Adipocyte (in vitro differentiated cells): ENCODE measurements at regions not wholly inside any gene's neighbourhood (a gene's known extent, or its start where the extent isn't known, plus 50 kb on each side); places are given as distances from the start of the nearest gene placed in this dataset.

Experiments
- DNase-seq: peaks from one replicate; pipeline ENCODE4 v3.0.0-alpha.2; 2015; ENCODE audit warnings: low read depth
- H3K27me3 ChIP-seq: replicated peaks from 2 replicates; pipeline ENCODE4 v1.7.0; 2013; ENCODE audit warnings: mild to moderate bottlenecking, low read length, moderate library complexity; ENCODE audit not compliant: control insufficient read depth, insufficient read depth
- H3K36me3 ChIP-seq: 2 replicates; pipeline ENCODE4 v1.7.0; 2013; ENCODE audit warnings: low read length, mild to moderate bottlenecking, moderate library complexity; ENCODE audit not compliant: control insufficient read depth, insufficient read depth, severe bottlenecking
- H3K4me1 ChIP-seq: 2 replicates; pipeline ENCODE4 v1.7.0; 2013; ENCODE audit warnings: mild to moderate bottlenecking, low read length, moderate library complexity; ENCODE audit not compliant: control insufficient read depth, insufficient read depth
- H3K4me3 ChIP-seq: 2 replicates; pipeline ENCODE4 v1.7.0; 2013; ENCODE audit warnings: mild to moderate bottlenecking, low read length, moderate library complexity
- H3K9ac ChIP-seq: 2 replicates; pipeline ENCODE4 v1.7.0; 2013; ENCODE audit warnings: mild to moderate bottlenecking, low read length, moderate library complexity
- H3K9me3 ChIP-seq: 2 replicates; pipeline ENCODE4 v1.7.0; 2013; ENCODE audit warnings: mild to moderate bottlenecking, low read length, moderate library complexity; ENCODE audit not compliant: control insufficient read depth

- H3K9me3 ChIP-seq = no peaks in the 10 kb centered on the region
- H3K4me3 ChIP-seq = no peak overlapping the region
- H3K36me3 ChIP-seq = no peaks in the 10 kb centered on the region
- H3K4me1 ChIP-seq = no peaks in the 10 kb centered on the region
- no peak overlapping the region for H3K9ac ChIP-seq
- DNase-seq = no peak
- H3K27me3 ChIP-seq = peaks cover 4% of the 10 kb centered on the region
Observed at GRCh38 chr3:182703233-182703632, 90.1 kb upstream of the ATP11B start.

GRCh38 chr3:182704926-182705325 lies 88.4 kb upstream of the ATP11B start:
- DNase-seq = no peak
- no peaks in the 10 kb centered on the region for H3K36me3 ChIP-seq
- no peaks in the 10 kb centered on the region for H3K9me3 ChIP-seq
- H3K4me1 ChIP-seq = no peaks in the 10 kb centered on the region
- no peaks in the 10 kb centered on the region for H3K27me3 ChIP-seq
- no peak overlapping the region for H3K4me3 ChIP-seq
- H3K9ac ChIP-seq = no peak overlapping the region

- DNase-seq = no peak
- Histone ChIP-seq H3K9ac (no peak overlapping the region), H3K27me3 (no peaks in the 10 kb centered on the region), H3K4me3 (no peak overlapping the region), H3K4me1 (peaks cover 9% of the 10 kb centered on the region), H3K9me3 (no peaks in the 10 kb centered on the region), H3K36me3 (no peaks in the 10 kb centered on the region)
Observed at GRCh38 chr3:182708810-182709209, 84.5 kb upstream of the ATP11B start.

DNA sequence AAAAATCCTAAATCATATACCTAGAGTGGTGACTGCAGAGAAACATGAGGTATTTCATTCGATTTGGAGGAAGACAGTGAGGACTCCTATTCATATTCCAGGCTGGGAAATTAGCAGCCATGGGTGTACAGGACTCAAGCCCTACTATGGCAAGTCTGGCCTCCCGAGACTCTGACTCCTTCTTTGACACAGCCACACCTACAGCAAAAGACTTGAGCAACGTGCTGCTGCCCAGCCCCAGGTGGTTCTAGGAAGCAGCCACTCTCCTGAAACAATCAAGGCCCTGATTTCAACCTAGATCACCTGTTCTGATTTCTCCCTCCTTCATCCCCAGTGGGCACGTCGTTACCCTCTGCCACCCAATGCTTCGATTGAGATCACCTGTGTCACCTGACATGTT lies 84.0 kb upstream of the ATP11B start:
- H3K4me1 ChIP-seq = peaks cover 9% of the 10 kb centered on the region
- H3K9me3 ChIP-seq = no peaks in the 10 kb centered on the region
- H3K27me3 ChIP-seq = no peaks in the 10 kb centered on the region
- no peaks in the 10 kb centered on the region for H3K36me3 ChIP-seq
- no peak for DNase-seq
- H3K9ac ChIP-seq = no peak overlapping the region
- no peak overlapping the region for H3K4me3 ChIP-seq

DNA sequence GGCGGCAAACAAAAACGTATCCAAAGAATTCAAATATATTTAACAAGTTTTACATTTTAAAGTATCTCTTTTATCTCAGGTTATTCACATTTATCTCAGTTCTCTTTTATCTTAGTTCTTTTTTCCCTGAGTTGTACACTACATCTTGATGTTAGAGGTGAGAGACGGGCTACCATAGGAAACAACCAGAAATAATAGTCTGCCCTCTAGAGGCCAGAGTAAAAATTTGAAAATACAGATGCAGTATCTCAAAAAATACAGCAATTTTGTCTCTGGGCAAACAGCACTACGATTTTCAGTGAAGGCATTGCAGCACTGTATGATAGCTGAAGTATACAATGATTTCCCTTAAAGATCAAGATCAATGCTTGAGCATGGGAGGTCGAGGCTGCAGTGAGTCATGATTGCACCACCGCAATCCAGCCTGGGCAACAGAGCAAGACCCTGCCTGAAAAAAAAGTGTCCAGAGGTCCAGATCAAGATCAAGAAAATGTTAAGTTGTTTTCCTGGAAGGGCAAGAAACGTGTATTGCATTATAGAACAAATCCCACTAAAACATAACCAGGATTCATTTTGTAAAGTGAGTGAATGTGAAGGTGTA lies 82.6 kb upstream of the ATP11B start:
- peak; percentile 68 for DNase-seq
- no peaks in the 10 kb centered on the region for H3K27me3 ChIP-seq
- peaks cover 9% of the 10 kb centered on the region for H3K4me1 ChIP-seq
- H3K9ac ChIP-seq = no peak overlapping the region
- H3K9me3 ChIP-seq = no peaks in the 10 kb centered on the region
- no peak overlapping the region for H3K4me3 ChIP-seq
- no peaks in the 10 kb centered on the region for H3K36me3 ChIP-seq

- H3K4me3 ChIP-seq = no peak overlapping the region
- H3K36me3 ChIP-seq = no peaks in the 10 kb centered on the region
- no peak for DNase-seq
- H3K27me3 ChIP-seq = no peaks in the 10 kb centered on the region
- peaks cover 9% of the 10 kb centered on the region for H3K4me1 ChIP-seq
- H3K9me3 ChIP-seq = no peaks in the 10 kb centered on the region
- H3K9ac ChIP-seq = no peak overlapping the region
Observed at GRCh38 chr3:182711261-182711683, 82.0 kb upstream of the ATP11B start.

DNA sequence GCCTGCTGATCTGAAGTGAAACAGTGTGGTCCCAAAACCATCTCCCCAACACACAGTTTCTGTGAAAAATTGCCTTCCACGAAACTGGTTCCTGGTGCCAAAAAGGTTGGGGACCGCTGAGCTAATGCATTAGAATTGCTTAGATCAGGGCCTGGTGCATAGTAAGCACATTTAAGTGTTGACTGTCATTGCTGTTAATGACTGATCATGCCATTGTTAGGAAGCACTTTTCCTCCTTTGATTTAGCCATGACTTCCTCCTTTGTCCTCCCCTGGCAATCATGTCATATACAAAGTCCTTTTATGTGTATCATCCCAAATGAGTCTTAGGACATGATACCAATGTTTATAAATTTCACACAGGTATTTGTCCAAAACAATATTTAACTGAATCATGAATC lies 81.5 kb upstream of the ATP11B start:
- DNase-seq = no peak
- Histone ChIP-seq H3K9me3 (no peaks in the 10 kb centered on the region), H3K36me3 (no peaks in the 10 kb centered on the region), H3K27me3 (no peaks in the 10 kb centered on the region), H3K4me3 (no peak overlapping the region), H3K9ac (no peak overlapping the region), H3K4me1 (peaks cover 9% of the 10 kb centered on the region)

DNA sequence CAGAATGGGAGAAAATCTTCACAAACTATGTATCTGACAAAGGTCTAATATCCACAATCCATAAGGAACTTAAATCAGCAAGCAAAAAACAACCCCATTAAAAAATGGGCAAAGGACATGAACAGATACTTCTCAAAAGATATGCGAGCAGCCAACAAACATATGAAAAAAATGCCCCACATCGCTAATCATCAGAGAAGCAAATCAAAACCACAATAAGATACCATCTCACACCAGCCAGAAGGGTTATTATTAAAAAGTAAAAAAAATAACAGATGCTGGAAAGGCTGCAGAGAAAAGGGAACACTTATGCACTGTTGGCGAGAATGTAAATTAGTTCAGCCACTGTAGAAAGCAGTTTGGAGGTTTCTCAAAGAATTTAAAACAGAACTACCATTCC lies 80.2 kb upstream of the ATP11B start:
- DNase-seq = no peak
- no peak overlapping the region for H3K4me3 ChIP-seq
- no peak overlapping the region for H3K9ac ChIP-seq
- peaks cover 9% of the 10 kb centered on the region for H3K4me1 ChIP-seq
- H3K36me3 ChIP-seq = no peaks in the 10 kb centered on the region
- no peaks in the 10 kb centered on the region for H3K27me3 ChIP-seq
- H3K9me3 ChIP-seq = no peaks in the 10 kb centered on the region

GRCh38 chr3:182713743-182714517 lies 79.4 kb upstream of the ATP11B start:
- H3K36me3 ChIP-seq = no peaks in the 10 kb centered on the region
- peaks cover 9% of the 10 kb centered on the region for H3K4me1 ChIP-seq
- no peaks in the 10 kb centered on the region for H3K9me3 ChIP-seq
- H3K27me3 ChIP-seq = no peaks in the 10 kb centered on the region
- H3K9ac ChIP-seq = no peak overlapping the region
- DNase-seq = peak; percentile 88
- H3K4me3 ChIP-seq = no peak overlapping the region

- no peaks in the 10 kb centered on the region for H3K36me3 ChIP-seq
- DNase-seq = no peak
- no peak overlapping the region for H3K4me3 ChIP-seq
- no peaks in the 10 kb centered on the region for H3K27me3 ChIP-seq
- H3K9me3 ChIP-seq = no peaks in the 10 kb centered on the region
- peaks cover 9% of the 10 kb centered on the region for H3K4me1 ChIP-seq
- no peak overlapping the region for H3K9ac ChIP-seq
Observed at GRCh38 chr3:182715006-182715405, 78.3 kb upstream of the ATP11B start.

DNA sequence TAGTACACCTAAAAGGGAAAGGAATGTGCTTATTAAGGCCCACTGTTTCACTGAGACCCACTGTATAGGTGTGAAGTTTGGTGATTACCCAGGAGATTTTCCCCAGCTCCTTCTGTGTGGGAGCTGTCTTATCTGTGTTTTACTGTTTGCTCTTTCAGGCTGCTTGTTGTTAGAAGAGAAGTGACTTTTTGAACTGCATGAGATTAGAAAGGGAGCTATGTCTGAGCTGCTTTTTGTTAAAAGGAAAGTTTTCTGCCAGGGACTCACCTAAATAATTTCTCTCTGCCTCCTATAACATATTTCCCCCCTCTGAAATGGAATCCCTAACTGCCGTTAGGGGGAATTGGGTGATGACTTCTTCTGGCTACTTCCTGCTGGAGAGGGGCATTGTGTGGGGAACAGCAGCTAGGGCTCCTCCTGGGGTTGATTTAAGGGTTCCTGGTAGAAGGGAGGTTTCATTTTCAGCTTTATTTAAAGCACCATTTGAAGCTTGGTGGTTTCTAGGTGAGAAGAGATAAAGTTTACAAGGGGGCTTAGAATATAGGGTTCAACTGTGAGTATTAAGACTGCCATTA lies 77.1 kb upstream of the ATP11B start:
- no peaks in the 10 kb centered on the region for H3K9me3 ChIP-seq
- no peaks in the 10 kb centered on the region for H3K36me3 ChIP-seq
- H3K4me3 ChIP-seq = no peak overlapping the region

More for the DNA sequence above, 77.1 kb upstream of the ATP11B start:
- Histone ChIP-seq H3K27me3 (no peaks in the 10 kb centered on the region), H3K9ac (no peak overlapping the region), H3K4me1 (peaks cover 4% of the 10 kb centered on the region)
- DNase-seq = no peak
